Lung (tissue), 12 donors: ENCODE measurements at regions not wholly inside any gene's neighbourhood (a gene's known extent, or its start where the extent isn't known, plus 50 kb on each side); places are given as distances from the start of the nearest gene placed in this dataset.

Experiments used
- ATAC-seq: fragments of 200-7000 bp; cut with Tn5 transposase; one replicate; pipeline ENCODE4 v1.9.1; 2020; ENCODE audit warnings: moderate number of reproducible peaks; ENCODE audit not compliant: insufficient read depth, low FRiP score
- DNase-seq, 3 donors: peaks; one replicate each; pipeline ENCODE4 v3.0.0-alpha.2; 2013 to 2017
- H3K27ac ChIP-seq, 2 donors: one replicate each; pipeline ENCODE4 v1.5.1; 2013; ENCODE audit warnings: mild to moderate bottlenecking in 2 of 2, moderate library complexity in 2 of 2, control low read depth in 1 of 2, inconsistent platforms in 1 of 2, low read depth in 1 of 2, low read length in 1 of 2
- H3K27me3 ChIP-seq, 3 donors: one replicate each; pipeline ENCODE4 v1.5.1; 2013; ENCODE audit warnings: low read length in 2 of 3; ENCODE audit not compliant: control insufficient read depth in 3 of 3, insufficient read depth in 3 of 3
- H3K36me3 ChIP-seq, 4 donors: one replicate each; pipeline ENCODE4 v1.5.1; 2013; ENCODE audit warnings: low read length in 4 of 4, mild to moderate bottlenecking in 1 of 4, moderate library complexity in 1 of 4; ENCODE audit not compliant: control insufficient read depth in 4 of 4, insufficient read depth in 4 of 4
- H3K4me1 ChIP-seq, 5 donors: one replicate each; pipeline ENCODE4 v1.5.1; 2013; ENCODE audit warnings: low read length in 5 of 5, mild to moderate bottlenecking in 2 of 5, moderate library complexity in 1 of 5; ENCODE audit not compliant: control insufficient read depth in 5 of 5, insufficient read depth in 5 of 5
- H3K4me3 ChIP-seq: one replicate; pipeline ENCODE4 v1.5.1; 2013; ENCODE audit warnings: mild to moderate bottlenecking, control low read depth, moderate library complexity
- H3K9ac ChIP-seq, 2 donors: one replicate each; pipeline ENCODE4 v1.5.1; 2013; ENCODE audit warnings: low read length in 2 of 2, control low read depth in 1 of 2; ENCODE audit not compliant: insufficient read depth in 1 of 2
- H3K9me3 ChIP-seq, 4 donors: one replicate each; pipeline ENCODE4 v1.5.1; 2013; ENCODE audit warnings: low read length in 3 of 4, mild to moderate bottlenecking in 1 of 4, moderate library complexity in 1 of 4; ENCODE audit not compliant: control insufficient read depth in 4 of 4, insufficient read depth in 3 of 4
- WGBS, 2 donors: extraction: QIAGEN DNeasy Blood & Tissue Kit; methylation state at CpG; one replicate each; pipeline ENCODE4 v1.1.7; 2013; 5-methylcytosine and 5-hydroxymethylcytosine counted together
- small RNA-seq: library from RNA; depleted of rRNA; stranded (forward); fragments of <200 nt; gene quantifications from one replicate; pipeline ENCODE3, GENCODE V24; 2014; ENCODE audit warnings: low replicate concordance
- TF ChIP-seq, protein P1 (sequence below): IDR thresholded peaks from 2 replicates; pipeline ENCODE4 v1.5.1; 2012; ENCODE audit warnings: mild to moderate bottlenecking; ENCODE audit errors: control extremely low read depth, extremely low read depth
- donor health status: control.
- donor health status: control.
- donor health status: Bipolar disorder and iron deficiency.
- donor health status: healthy.
- donor health status: DM: yes; HTN: yes; CAD: no.

GRCh38 chr16:50857881-50858280, 116.0 kb downstream of the CYLD start:
- 83 to 96% methylated on average over 5 of the region's 5 CpGs for WGBS, 2 donors
- Histone ChIP-seq H3K27ac (no peak overlapping the region), H3K4me3 (no peak overlapping the region), H3K9me3 (peaks cover 0 to 10% (median 0%) of the 10 kb centered on the region in 4 donors), H3K36me3 (no peaks in the 10 kb centered on the region), H3K27me3 (no peaks in the 10 kb centered on the region), H3K9ac (no peak overlapping the region), H3K4me1 (no peaks in the 10 kb centered on the region)
- ATAC-seq = no peak
- DNase-seq = no peak
- TF ChIP-seq, protein P1, sequence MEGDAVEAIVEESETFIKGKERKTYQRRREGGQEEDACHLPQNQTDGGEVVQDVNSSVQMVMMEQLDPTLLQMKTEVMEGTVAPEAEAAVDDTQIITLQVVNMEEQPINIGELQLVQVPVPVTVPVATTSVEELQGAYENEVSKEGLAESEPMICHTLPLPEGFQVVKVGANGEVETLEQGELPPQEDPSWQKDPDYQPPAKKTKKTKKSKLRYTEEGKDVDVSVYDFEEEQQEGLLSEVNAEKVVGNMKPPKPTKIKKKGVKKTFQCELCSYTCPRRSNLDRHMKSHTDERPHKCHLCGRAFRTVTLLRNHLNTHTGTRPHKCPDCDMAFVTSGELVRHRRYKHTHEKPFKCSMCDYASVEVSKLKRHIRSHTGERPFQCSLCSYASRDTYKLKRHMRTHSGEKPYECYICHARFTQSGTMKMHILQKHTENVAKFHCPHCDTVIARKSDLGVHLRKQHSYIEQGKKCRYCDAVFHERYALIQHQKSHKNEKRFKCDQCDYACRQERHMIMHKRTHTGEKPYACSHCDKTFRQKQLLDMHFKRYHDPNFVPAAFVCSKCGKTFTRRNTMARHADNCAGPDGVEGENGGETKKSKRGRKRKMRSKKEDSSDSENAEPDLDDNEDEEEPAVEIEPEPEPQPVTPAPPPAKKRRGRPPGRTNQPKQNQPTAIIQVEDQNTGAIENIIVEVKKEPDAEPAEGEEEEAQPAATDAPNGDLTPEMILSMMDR = no peak

GRCh38 chr16:50856991-50857390, 115.1 kb downstream of the CYLD start:
- Histone ChIP-seq H3K4me1 (no peaks in the 10 kb centered on the region), H3K27me3 (no peaks in the 10 kb centered on the region), H3K27ac (no peak overlapping the region), H3K4me3 (no peak overlapping the region), H3K9me3 (peaks cover 0 to 8% (median 0%) of the 10 kb centered on the region in 4 donors), H3K36me3 (no peaks in the 10 kb centered on the region), H3K9ac (no peak overlapping the region)
- WGBS, 2 donors = 56 to 62% methylated on average over 2 of the region's 2 CpGs
- TF ChIP-seq, protein P1 = no peak
- ATAC-seq (no peak), DNase-seq (no peak)

- Histone ChIP-seq H3K9ac (no peak overlapping the region), H3K9me3 (peaks cover 0 to 8% (median 0%) of the 10 kb centered on the region in 4 donors), H3K4me1 (no peaks in the 10 kb centered on the region), H3K4me3 (no peak overlapping the region), H3K36me3 (no peaks in the 10 kb centered on the region), H3K27me3 (peaks cover 0 to 7% (median 0%) of the 10 kb centered on the region in 3 donors), H3K27ac (no peak overlapping the region)
- ATAC-seq (no peak), DNase-seq (no peak)
- 94 to 95% methylated on average over 1 of the region's 1 CpG for WGBS, 2 donors
- TF ChIP-seq, protein P1 = no peak
Observed at GRCh38 chr16:50853329-50853728, 111.4 kb downstream of the CYLD start.

Small RNA genes in the stretch of these regions (small RNA-seq; reads per million reads assigned to genes)
- 0.96 reads per million, percentile 80 among the genes with 10 or more reads in this experiment for gene RNA5SP426
